LoVo (cell line): ENCODE measurements at regions not wholly inside any gene's neighbourhood (a gene's known extent, or its start where the extent isn't known, plus 50 kb on each side); places are given as distances from the start of the nearest gene placed in this dataset.

Experiments used
- DNase-seq: peaks from one replicate; pipeline ENCODE4 v3.0.0-alpha.2; 2016; ENCODE audit warnings: low spot score

GRCh38 chr15:94894056-94894455, 662.7 kb downstream of the MCTP2 start:
- no peak for DNase-seq

DNA sequence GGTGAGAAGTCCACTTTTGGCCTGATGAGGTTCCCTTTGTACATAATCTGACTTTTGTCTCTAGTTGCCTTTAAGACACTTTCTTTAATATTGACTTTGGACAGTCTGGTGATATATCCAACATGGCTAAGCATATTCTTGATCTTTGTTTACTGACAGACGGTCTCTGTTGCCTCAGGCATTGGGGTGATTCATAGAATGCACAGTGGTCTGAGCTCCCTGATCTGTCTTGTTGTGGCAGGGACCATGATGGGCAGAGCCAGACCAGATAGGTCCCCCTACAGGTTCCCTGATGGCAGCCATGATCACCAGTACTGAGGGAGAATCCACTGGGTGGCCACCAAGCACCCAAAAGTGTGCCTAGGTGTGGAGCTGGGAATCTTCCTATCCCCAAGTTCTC, 678.1 kb downstream of the MCTP2 start:
- no peak for DNase-seq

- no peak for DNase-seq
These were observed 678.8 kb downstream of the MCTP2 start for GRCh38 chr15:94910166-94910565.

DNA sequence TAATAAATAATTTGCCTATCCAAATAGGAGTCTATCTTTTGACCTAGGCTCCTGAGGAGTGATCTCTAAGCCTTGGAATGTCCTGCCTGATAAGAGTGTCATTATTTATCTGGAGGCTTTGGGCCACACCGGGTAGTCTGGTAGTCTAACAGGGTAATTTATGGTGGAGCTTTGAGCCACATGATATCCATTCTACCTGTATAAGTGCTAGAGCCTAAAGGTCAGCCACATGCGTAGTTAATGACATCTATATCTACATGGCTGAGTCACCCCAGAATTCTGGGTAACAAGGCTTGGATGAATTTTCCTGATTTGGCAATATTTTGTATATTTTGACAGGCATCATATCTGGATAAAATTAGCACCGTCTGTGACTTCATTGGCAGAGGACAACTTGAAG, 681.4 kb downstream of the MCTP2 start:
- no peak for DNase-seq

DNA sequence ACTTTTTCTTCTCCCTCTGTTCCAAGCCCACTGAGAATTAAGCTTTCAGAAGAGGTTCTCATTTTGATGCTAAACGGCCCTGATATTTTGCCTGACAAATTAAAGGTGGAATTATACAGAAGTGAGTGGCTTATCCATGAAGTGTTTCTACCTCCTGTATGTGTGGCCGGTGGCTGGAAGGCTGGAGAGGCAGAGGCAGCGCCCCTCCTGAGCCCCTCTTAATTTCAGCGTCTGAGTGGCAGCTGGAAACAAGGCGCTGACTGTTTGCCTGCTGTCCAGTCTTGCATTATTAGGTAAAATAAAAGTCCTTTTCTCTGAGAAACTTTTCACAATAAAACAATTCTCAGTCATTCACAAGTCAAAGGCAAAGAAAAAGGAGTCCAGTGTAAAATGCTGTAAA, 685.7 kb downstream of the MCTP2 start:
- no peak for DNase-seq

DNA sequence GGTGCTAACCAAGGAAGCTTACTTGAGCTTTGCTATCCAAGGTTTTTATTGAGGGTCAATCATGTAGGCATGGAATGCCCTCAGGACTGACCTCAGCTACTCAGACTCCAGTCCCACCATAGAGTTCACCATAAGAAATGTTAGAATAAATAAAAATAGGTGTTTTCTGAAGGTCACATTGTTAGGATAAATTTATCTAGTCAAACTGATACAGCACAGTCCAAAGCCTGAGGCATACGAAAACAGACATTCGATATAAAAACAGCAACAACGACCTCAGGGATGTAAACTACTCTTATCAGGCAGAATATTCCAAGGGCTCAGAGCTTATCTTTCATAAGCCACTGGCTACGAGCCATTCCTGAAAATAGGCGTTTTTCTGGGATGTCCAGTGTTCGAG, 690.6 kb downstream of the MCTP2 start:
- DNase-seq = no peak

DNA sequence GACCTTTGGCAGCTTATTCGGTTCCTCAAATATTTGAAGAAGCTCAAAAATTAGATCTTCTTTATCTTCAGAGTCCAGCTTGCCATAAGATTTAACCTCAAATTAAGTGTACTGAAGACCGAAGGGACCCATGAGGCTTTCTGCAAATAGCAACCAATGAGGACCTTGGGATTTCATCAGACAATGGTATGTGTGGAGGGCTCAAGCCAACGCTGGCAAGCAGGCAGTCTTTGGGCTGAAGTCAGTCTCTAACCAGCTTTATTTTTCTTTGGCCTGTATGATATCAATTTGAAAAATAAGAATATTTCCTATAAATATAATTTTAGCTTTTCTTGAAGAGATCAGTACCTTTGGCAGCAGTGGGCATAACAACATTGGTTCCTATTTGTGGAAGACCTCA, 692.7 kb downstream of the MCTP2 start:
- DNase-seq = no peak

DNA sequence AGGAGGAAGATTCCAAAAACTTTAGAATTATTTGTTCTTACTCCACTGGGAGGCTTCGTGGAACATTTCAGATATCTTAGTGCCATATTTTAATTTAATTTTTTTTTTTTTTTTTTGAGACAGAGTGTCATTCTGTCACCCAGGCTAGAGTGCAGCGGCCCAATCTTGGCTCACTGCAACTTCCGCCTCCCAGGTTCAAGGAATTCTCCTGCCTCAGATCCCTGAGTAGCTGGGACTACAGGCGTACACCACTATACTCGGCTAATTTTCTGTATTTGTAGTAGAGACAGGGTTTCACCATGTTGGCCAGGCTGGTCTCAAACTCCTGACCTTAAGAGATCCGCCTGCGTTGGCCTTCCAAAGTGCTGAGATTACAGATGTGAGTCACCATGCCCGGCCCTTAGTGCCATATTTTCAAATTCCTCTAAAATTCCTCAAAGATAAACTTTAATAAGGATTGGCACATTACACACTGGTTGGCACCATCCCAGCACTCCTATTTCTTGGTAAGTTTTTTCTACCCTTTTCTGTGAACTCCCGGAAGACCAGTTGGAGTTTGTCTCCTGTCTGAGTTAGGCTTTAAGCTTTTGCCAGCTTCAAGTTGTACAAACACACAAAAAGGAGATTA, 693.7 kb downstream of the MCTP2 start:
- no peak for DNase-seq

DNA sequence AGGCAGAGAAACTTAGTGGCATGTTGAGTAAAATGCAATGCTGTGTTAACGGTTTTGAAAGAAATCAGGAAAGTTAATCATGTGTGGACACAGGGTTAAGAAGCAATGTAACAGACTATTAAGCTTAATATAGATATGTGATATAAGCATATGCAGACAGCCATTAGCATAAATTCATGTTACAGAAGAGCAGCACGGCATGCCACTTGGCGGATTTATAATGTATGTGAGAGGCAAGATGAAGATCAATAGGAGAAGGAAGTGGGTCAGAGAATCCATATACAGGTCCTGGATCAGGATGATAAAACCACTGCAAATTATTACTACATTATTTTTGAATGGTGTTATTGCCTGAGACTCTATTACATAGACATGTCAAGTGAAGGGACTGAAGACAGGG, 694.3 kb downstream of the MCTP2 start:
- DNase-seq = no peak

GRCh38 chr15:94927003-94927402, 695.6 kb downstream of the MCTP2 start:
- no peak for DNase-seq

DNA sequence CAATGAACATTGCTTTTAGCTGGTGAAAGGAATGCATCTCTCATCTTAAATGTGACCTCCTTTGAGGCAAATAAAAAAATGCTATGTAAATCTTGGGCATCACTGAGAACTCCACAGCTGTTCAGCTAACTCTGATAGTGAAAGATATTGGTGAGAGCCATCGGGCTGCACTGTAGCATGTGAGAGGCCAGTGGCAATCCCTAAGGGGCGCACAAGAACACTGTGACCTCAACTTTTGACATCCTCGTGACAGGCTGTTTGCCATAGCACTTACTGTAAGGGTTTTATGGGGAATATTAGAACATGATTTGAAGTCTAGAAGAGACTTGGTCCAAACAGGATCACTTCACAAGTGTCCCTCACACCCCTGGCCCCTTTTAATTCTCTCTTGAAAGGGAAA, 697.9 kb downstream of the MCTP2 start:
- DNase-seq = no peak

DNA sequence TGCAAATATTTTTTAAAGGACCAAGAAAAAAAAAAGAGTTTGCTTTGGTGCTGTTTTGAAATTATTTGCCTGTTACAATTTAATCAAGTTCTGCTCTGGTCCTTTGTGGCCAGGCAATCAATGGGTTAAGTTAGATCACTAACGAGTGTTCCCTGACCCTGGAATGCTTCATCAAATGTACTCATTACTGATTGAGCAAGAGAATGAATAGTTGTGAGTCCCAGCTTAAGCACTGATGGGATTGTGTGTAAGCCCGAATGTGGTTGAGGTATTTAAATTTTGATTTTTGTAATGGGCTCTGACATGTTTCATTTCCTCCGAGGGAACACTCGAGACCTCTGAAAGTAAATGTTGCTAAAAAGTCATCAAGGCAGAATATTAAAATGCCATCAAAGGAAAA, 699.1 kb downstream of the MCTP2 start:
- DNase-seq = no peak

DNA sequence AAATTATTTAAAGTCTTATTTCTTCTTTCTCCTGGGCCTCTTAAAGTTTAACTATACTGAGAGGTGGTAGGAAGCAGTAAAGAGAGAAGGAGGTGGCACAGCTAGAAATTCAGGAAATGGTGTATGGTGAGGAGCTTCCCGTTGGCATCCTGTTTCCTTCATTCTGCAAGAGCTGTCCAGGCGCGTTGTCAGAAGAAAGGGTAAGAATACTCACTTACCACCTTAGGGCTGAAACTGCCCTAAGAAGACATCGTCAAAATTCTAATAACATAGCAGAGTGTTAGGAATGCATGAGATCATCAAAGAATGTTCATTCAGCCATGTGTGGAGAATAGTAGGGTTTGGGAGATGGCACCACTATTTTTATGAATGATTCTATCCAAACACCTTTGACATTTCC, 699.6 kb downstream of the MCTP2 start:
- no peak for DNase-seq

DNA sequence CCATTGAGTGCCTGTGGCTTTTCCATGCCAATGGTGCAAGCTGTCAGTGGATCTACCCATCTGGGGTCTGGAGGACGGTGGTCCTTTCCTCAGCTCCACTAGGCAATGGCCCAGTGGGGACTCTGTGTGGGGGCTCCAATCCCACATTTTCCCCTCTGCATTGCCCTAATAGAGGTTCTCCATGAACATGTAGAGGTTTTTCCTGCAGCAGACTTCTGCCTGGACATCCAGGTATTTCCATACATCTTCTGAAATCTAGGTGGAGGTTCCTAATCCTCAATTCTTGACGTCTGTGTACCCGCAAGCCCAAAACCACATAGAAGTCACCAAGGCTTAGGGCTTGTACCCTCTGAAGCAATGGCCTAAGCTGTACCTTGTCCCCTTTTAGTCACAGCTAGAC, 703.1 kb downstream of the MCTP2 start:
- no peak for DNase-seq

GRCh38 chr15:94937242-94937641, 705.9 kb downstream of the MCTP2 start:
- DNase-seq = no peak

DNA sequence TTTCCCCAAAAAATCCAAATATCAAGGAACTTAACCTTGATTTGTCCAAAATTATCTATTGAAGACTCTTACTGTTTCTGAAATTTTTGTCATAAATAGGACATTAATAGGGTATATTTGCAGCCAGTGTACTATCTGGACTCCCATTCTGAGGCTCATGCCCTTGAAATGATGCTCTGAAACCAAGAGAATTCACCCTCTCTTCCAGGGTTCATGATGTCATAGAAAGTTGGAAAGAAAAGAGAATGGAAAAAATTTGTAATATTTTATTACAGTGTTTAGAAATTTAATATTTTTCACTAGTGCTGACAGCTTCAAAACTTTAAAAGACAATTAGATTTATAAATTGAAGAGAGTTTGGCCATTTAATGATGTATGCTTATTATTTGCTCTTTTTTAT, 712.5 kb downstream of the MCTP2 start:
- DNase-seq = no peak

GRCh38 chr15:94951538-94951937, 720.2 kb downstream of the MCTP2 start:
- no peak for DNase-seq

GRCh38 chr15:94963953-94964352, 732.6 kb downstream of the MCTP2 start:
- DNase-seq = no peak

GRCh38 chr15:94965593-94965992, 734.2 kb downstream of the MCTP2 start:
- DNase-seq = no peak

DNA sequence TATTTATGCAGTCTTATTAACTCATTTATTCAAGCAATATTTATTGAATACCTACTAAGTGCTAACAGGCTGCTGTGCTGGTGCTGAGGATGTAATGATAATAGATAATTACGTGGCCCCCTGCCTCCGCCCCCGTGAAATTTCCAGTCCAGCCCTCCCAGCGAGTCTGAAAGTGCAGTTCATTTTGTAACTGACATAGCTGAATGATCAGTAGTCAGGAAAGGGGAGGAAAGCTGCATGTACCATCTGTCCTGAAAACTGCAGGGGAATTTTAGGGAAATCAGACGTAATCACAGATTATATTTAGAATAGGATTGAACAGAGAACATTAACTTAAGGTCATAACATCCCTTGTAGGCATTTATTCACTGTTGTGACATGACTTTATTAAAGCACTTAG, 736.8 kb downstream of the MCTP2 start:
- DNase-seq = no peak

- no peak for DNase-seq
These were observed 738.7 kb downstream of the MCTP2 start for GRCh38 chr15:94970096-94970495.

- no peak for DNase-seq
These were observed 739.4 kb downstream of the MCTP2 start for GRCh38 chr15:94970802-94971201.

GRCh38 chr15:94972314-94972713, 741.0 kb downstream of the MCTP2 start:
- DNase-seq = no peak

DNA sequence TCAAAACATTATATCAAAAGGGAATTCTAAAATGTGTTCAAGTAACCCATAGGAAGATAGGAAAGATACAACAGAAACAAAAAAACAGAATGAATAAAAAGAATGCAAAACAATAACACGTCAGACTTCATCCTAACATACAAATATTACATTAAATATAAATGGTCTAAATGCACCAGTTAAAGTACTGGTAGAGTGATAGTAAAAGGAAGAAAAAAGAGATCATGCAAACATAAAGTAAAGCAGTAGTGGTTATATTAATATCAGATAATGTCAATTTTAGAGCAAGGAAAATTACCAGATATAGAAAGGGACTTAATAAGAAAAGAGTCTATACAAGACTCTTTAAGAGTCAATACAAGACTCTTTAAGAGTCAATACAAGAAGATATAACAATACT, 755.7 kb downstream of the MCTP2 start:
- DNase-seq = no peak

GRCh38 chr15:94991718-94992117, 760.4 kb downstream of the MCTP2 start:
- no peak for DNase-seq
